ENCODE measurements at regions not wholly inside any gene's neighbourhood (a gene's known extent, or its start where the extent isn't known, plus 50 kb on each side); places are given as distances from the start of the nearest gene placed in this dataset.

GRCh38 chr6:43840490-43841218 lies 70.6 kb downstream of the VEGFA start:
- TF ChIP-seq, protein P1, sequence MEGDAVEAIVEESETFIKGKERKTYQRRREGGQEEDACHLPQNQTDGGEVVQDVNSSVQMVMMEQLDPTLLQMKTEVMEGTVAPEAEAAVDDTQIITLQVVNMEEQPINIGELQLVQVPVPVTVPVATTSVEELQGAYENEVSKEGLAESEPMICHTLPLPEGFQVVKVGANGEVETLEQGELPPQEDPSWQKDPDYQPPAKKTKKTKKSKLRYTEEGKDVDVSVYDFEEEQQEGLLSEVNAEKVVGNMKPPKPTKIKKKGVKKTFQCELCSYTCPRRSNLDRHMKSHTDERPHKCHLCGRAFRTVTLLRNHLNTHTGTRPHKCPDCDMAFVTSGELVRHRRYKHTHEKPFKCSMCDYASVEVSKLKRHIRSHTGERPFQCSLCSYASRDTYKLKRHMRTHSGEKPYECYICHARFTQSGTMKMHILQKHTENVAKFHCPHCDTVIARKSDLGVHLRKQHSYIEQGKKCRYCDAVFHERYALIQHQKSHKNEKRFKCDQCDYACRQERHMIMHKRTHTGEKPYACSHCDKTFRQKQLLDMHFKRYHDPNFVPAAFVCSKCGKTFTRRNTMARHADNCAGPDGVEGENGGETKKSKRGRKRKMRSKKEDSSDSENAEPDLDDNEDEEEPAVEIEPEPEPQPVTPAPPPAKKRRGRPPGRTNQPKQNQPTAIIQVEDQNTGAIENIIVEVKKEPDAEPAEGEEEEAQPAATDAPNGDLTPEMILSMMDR (conservative IDR thresholded peaks at IDR 0.05), result no peak
- no peak for TF ChIP-seq EZH2 (IDR thresholded peaks at IDR 0.05; ENCODE audit: low read depth)

Data from PC-9 (cell line).